ENCODE measurements at regions not wholly inside any gene's neighbourhood (a gene's known extent, or its start where the extent isn't known, plus 50 kb on each side); places are given as distances from the start of the nearest gene placed in this dataset.
"Not testable (repeated sequence)": the region's sequence is repeated elsewhere in the genome, so short reads cannot be mapped to it uniquely, and the experiment has no call there.

DNA sequence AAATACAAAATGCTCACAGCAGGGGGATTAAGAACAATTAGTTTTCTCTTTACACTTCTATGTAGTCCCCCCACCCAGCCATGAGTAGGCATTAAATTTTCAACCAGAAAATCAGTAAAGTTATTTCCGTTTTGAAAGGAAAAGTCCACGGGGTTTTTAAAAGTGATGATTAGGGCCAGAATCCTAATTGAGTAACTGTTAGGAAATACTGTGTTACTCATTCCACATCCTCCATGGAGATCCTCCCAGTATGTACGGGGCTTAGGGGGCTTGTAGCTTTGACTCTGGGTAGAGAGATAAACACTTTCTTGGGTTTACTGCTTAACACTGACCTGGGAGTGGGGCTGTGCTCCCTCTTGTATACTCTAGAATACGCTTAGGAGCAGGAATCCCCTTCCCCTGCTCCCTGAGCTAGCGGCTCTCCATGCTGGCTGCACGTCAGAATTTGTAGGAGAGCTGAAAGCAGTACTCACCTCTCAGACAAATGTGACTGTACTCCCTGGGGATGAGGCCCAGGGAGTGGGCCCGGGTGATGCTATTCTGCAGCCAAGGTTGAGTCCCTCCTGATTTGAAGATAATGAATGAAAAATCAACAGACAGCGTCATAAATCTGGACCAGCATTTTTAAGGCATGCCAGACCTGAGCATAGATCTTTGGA is 100.5 kb downstream of the SLC4A3 start:
- no peak for DNase-seq

DNA sequence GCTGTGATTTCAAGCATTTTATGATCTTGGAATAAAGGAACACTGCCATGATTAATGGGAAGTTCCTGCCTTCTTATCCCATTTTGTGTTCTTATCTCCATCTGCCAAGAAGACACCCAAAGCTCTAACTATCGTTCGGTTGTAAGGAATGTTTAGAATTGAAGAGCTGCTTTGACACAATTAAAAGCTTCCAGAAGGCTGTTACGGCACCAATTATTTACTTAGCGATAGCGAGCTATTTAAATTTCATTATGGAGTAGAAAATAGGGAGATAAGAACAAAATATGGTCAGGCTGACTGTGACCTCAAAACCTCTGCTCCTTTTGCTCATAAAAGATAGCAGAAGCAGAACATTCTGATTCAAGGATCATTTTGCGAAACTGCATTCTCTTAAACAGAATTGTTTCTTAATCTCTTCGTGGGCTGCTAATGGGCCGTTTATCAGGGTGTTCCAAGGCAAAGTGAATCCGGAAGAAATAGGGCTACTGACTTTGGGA is 101.6 kb downstream of the SLC4A3 start:
- DNase-seq = no peak

DNA sequence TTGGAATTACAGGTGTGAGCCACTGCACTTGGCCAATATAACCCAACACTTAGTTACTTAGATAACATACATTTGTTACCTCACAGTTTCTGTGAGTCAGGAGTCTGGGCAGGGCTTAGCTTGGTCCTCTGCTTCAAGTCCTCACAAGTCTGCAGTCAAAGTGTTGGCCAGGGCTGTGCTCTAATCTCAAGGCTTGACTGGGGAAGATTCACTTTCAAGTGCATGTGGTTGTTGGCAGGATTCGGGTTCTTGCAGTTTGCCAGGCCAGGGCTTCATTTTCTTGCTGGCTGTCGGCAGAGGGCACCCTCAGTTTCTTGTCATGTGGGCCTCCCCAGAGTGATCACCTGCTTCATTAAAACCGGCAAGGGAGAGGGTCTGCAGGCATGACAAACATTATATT is 103.7 kb downstream of the SLC4A3 start:
- no peak for DNase-seq

DNA sequence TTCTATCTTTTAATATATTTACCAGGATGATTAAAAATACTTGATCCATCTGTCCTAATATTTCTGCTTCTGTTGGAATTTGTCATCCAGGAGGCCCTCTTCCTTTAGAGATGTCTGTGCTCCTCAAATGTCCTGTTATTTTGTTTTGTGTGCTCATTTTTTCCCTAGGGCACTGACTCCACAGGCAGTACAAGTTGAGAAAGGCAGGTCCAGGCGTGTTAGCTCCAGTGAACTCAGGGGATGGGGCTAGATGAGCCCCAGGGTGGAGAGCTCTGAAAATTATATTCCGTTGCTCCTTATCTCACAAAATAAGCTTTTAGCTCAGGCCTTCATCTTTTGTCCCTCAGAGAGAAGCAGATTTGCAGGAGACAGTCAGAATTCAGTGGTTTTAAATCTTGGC is 105.7 kb downstream of the SLC4A3 start:
- DNase-seq = no peak

DNA sequence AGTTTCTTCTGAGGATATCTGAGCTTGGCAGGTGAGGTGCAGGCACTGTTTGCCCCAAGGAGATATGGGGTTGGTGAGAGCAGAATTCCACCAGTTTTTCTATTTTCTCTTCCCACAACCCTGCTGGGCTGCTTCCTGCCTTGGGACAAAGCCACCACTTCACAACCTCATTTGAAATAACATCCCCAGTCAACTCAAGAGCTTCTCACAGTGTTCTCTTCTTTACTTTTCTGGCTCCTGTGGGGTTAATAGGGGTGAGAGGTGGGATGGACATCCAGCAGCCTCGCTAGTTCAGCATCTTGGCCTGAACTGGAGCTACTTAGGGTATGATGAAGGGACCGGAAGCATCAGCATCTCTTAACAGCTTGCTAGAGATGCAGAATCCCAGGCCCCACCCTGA is 106.3 kb downstream of the SLC4A3 start:
- DNase-seq = no peak

DNA sequence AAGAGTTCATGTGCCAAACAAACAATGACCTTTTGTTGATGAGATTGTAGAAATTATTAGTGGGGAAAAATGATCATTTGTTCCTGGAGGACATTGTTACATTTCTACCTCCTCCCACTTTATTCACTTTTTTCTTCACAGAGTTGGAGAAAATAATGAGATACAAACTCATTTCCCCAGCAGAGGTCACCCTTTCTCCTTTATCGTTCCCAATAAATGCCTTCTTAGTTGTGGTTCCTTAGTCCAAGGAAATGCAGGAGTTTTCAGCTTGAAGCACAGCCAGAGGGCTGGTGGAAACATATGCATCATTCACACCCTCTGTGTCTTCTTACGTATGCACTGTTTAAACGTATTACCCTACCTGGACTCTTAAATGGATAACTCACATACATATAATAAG is 108.8 kb downstream of the SLC4A3 start:
- DNase-seq = peak; percentile 61

DNA sequence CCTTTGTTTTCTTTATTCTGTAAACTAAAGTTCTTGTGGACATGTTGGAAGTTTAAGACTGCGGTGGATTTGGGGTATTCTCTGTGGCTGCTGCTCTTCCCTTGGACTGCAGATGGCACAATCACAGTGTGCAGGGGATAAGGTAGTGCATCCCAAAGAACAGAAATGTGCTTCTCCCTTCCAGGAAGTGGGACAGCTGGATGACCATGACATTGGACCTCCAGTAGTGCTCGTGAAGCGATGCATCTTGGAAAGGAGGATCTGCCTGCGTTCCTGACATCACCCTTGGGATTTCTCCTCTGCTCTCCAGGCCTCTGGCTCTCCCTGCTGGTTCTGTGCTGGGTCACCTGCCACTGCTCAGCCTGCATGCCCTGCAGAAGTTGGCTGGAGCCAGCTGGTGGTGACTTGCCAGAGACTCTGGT is 109.9 kb downstream of the SLC4A3 start:
- DNase-seq = peak; percentile 25

DNA sequence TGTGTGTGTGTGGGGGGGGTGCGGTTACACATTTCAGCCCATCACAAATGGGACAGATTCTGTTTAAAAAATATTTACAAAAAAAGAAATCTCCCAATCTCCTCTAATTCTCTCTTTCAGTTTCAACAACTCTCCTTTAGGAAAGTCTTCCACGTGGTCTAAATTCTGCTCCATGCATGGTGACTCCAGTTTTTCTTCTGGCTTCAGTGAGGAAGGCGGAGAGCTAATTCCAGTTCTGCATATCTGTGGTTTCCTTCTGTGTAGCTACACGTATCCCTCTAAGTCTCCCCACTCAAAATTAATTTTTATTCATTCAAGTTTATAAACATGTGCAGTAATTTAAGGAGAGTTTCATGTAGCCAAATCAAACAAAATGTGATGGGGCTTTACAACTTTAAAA is 111.6 kb downstream of the SLC4A3 start:
- DNase-seq = no peak

DNA sequence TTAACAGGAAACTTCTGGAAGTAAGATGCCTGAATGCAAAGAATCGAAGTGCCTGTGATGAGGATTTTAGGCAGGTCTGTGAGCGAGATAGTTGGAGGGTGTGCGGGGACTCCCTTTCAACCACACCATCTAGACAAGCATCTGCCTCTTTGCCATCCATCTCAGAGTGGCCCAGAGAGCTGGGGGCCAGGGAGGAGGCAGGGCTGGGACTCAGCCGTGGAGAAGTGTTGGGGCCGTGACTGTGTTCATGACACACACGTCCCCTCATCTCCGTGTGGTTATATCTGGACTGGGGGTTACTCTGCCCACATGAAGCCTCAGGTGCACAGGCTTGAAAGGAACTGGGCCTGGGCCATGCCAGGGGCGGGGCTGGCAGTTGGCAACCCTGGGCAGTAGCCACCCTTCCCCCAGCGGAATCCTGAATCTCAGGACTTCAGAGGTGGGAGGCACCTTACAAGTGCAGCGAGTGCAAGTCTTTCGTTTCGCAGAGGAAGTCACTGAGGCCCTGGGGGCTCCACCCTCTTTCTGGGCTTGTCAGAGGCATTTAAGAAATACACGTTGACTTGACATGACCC is 112.5 kb downstream of the SLC4A3 start:
- no peak for DNase-seq

DNA sequence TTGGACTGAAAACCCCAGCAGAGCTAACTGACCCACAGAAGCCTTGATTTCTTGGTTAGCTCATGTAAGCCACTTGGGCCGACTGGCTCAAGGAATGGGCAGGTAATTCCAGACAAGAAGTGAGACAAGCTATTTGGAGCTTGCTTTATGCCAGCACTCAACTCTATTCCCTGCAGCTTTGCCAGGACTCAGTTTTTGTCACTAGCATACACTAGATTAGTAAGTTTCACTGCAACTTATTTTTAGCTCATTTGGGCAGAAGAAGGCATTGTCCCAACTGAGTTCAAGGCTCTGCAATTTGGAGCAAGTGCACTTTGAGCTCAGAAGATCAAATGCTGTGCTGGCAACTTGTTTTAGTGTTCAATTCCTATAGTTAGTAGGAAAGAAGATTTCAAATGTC is 116.1 kb downstream of the SLC4A3 start:
- no peak for DNase-seq

DNA sequence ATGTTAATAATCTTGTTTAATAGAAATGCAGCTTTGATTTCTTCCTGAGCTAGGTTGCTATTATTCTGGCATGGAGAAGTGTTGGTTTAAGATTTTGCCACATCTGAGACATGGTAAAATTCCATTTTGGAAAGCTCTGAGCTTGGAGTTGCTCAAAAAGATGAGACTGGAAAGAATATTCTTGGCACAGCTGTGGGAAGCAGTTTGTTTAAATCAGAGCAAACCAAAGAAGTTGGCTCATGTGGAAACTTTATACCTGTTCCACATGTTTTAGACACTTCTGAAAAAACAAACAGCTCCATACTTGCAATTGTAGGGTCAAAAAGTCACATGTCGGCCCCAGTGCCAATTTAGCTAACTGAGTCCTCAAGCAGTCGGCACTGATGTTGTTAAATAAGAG is 116.6 kb downstream of the SLC4A3 start:
- DNase-seq = no peak

DNA sequence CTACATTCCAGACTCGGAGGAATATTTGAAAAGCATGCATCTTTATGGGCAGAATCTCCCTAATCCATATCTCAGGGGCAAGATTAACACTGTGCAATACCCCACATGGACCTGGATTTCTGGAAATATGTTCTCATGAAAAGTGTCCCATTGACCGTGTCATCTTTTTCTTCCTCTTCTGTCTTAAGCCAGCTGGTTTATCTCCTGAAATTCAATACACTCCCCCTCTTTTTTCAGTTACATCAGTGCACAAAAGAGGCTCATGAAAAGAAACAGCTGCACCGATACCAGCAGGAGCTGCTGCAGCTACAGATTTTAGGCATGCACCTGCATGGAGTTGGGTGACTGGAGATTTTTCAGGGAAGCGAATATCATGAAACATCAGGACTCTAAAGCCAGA is 117.2 kb downstream of the SLC4A3 start:
- no peak for DNase-seq

DNA sequence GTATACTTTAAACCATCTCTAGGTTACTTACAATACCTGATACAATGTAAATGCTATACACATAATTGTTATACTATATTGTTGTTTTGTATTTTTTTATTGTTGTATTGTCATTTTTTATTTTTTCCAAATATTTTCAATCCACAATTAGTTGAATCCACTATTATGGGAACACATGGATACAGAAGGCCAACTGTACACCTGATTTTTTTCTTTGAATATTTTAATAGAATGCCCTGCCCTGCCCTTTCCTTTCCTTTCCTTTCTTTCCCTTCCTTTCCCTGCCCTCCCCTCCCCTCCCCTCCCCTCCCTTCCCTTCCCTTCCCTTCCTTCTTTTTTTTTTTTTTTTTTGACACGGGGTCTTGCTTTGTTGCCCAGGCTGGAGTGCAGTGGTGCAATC is 120.2 kb downstream of the SLC4A3 start:
- no peak for DNase-seq

DNA sequence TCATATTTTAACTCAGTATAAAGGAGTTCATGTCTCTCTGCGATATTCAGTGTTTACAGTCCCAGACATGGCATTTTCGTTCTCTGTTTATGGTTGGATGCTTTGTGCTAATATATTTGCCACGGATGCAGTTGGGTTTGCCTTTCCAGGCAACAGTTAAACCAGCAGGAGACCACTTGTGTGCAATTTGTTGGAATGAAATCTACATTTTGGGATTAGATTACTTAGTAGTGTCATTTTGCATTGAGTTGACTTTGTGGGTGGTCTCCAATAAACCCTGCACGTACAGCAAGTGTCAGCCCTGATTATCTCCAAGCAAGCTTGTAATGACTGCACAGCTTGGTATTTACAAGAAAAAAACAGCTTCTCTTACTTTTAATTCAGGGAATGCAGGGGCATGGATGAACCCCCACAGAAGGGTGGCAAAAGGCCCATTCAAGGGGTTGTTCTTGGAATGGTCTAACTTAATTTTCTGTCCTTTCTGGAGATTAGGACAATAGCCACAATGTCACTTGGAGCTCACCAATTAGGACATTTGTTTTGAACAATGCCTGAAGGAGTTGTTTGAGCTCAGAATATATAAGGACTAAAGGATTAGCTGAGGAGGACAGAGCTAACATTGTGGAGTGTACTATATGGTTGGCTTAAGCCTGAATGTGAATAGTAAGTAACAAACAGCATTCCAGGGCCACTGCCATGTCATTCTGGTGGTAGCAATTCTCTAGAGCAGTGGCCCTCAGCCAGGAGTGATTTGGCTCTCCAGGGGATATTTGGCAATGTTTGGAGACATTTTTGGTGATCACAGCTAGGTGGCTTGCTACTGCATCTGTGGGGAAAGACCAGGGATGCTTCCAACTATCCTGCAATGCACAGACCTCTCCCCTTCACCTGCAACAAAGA is 121.5 kb downstream of the SLC4A3 start:
- DNase-seq = peak; percentile 74

DNA sequence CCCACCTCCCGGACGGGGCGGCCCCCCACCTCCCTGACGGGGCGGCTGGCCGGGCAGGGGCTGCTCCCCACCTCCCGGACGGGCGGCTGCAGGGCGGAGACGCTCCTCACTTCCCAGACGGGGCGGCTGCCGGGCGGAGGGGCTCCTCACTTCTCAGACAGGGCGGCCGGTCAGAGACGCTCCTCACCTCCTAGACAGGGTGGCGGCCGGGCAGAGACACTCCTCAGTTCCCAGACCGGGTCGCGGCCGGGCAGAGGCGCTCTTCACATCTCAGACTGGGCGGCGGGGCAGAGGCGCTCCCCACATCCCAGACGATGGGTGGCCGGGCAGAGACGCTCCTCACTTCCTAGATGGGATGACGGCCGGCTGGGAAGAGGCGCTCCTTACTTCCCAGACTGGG is 123.7 kb downstream of the SLC4A3 start:
- DNase-seq = not testable (repeated sequence)

DNA sequence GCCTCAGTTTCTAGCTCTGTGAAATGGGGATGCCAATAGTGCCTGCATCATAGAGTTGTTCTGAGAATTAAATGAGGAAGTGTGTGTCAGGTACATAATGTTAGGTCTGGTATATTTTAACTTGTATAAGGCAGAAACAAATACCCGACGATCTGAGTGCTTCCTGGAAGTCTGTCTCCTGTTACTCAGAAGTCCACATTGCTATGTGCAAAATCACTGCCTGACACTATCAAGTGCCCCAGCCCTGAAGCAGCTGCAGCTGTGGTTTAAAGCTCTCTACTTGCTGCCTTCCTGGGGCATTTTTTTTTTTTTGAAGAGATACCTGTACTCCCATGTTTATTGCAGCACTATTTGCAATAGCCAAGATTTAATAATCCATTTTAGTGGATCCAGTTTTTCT is 125.3 kb downstream of the SLC4A3 start:
- no peak for DNase-seq

DNA sequence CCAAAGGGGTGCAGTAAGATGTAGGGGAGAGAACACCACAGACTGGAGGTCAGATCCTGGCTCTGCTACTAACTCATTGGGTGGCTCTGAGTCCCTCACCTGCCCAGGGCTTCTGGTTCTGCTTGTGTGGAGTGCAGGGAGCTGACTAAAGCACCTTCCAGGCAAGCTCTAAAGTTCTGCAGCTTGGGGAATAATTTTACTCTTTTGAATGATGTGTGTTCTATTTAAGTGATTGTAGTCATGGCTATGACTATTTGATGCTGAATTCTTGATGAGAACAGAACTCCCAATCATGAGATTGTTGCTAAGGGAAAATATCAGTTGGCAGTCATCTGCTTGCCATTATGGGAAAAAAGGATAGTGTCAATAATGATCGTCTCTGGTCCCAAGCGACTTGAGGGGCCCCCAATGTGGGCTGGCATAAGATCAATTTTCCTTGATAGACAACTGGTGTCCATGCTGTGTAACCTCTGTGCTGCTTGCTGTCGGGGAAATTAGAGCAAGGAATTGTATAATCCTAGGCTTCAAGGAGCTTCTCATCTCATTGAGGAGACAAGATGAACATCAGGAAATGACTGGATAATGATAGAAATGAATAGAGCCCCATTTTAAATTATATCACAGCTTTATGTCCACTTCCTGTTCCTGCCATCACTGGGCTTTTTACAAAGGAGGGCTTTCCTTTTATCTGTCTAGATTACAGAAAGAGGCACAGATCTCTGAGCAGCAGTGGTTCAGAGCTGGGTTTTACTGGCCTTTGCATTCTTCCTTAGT is 131.7 kb downstream of the SLC4A3 start:
- DNase-seq = no peak

DNA sequence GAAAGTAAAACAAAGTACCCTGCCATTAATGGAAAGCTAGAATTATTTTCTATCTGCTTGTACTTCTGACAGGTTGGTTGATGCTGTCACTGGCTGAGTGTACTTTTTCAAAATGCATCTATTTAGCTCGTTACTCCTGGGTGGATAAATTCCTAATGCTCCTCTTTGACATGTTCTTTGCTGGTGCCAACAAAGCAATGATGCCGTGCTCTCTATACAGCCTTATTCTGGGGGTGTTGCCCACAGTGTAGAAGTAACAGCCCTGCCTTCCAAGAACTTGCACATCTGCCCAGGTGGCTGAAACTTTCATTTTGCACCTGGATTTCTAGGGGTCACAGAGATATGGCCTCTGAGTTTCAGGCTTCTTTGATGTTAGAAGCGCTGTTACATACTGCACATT is 132.4 kb downstream of the SLC4A3 start:
- DNase-seq = no peak

DNA sequence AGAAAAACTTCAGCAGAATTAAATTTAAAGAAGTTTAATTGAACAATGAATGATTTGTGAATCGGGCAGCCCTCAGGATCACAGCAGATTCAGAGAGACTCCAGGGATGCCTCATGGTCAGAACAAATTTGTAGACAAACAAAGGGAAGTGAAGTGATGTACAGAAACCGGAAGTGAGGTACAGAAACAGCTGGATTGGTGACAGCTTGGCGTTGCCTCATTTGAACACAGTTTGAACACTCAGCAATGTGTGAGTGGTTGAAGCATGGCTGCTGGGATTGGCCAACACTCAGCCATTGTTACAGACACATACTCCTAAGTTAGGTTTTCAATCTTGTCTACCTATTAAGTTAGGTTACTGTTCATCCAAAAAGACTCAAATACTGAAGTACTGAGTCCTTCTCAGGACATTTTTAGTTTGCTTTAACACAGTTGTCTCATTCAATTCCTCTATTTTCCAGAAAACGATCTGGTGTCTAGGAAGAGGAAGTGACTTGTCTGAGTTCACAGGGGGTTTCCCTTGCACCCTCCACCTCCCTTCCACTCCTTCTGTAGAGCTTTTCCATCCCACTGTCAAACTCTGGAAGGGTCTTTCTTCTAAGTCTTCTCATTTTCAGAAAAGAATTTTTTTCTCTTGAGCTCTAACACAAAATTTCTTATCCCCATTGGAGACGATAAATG is 137.9 kb downstream of the SLC4A3 start:
- no peak for DNase-seq

DNA sequence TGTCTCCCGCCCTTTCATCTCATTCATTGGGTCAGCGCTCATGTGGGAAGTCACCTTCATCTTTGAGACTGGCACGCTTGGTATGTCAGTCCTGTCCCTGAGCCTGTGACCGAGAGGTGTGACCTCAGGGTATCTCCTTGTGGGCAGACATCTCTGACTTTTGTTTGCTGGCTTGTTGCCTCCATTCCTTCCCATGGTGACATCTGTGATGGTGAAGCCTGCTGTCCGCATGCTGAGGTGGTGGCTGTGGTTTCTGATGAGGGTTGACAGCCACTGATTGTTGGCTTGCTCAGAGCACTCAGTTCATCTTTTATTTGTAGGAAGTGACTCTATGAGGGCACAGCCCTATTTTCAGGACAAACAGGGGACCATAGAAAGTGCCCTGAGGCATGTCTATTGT is 139.2 kb downstream of the SLC4A3 start:
- no peak for DNase-seq

DNA sequence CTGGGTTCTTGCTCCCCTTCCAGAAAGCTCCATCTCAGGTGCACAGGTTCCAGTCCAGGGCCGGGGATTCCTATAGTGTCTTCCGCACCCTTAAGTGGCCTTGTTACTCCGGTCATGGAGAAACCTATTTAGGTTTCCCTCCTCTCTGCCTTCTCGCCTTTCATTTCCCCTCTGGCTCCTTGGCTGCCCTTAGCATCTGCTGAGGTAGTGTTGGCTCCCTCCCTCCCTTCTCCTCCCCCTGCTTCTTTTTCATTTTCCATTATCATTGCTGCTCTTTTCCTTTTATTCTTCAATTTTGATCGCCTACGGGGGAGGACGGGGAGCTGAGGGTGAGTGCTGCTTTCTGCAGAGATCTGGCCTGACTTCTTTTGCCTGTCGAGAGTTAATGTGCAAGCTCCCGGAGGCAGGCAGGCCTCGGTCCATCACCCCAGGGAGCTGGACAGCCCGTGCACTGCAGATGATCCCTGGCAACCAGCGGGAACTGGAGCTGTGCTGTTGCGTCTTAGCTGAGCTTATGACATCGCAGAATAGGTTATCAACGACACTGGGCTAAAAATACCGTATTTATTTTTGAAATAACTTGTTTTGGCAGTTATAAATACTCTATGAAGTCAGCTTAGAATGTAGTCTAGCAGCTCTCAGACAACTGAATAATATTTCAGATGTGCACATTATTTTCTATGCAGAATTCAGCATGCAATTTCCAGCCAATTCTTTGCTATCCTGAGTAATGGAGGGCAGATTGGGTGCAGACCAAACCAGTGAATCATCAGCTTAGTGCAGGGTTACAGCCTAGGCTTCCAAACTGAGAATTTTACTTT is 141.9 kb downstream of the SLC4A3 start:
- no peak for DNase-seq
